PFSK-1 (cell line): ENCODE measurements at regions not wholly inside any gene's neighbourhood (a gene's known extent, or its start where the extent isn't known, plus 50 kb on each side); places are given as distances from the start of the nearest gene placed in this dataset.

Experiments used
- FOXP2 ChIP-seq: optimal IDR thresholded peaks from 2 replicates; pipeline ENCODE3; 2011; ENCODE audit warnings: borderline replicate concordance, control low read depth, inconsistent platforms; ENCODE audit not compliant: insufficient read depth; ENCODE audit errors: extremely low read length, extremely low read depth
- POLR2AphosphoS5 ChIP-seq: IDR thresholded peaks from 2 replicates; pipeline ENCODE4 v1.6.1; 2012; ENCODE audit warnings: low read depth, mild to moderate bottlenecking, control low read depth, low read length, moderate library complexity
- SIN3A ChIP-seq: IDR thresholded peaks from 2 replicates; pipeline ENCODE4 v1.6.1; 2012; ENCODE audit warnings: mild to moderate bottlenecking, low read length, moderate library complexity, borderline replicate concordance; ENCODE audit not compliant: insufficient read depth
- TAF1 ChIP-seq: IDR thresholded peaks from 2 replicates; pipeline ENCODE4 v1.6.1; 2012; ENCODE audit warnings: low read length, control low read depth, borderline replicate concordance; ENCODE audit not compliant: insufficient read depth
- TF ChIP-seq, protein P1 (sequence below), 2 experiments: IDR thresholded peaks; 2 replicates each; pipeline versions ENCODE4 v1.6.1 to v1.8.0; 2011 to 2012; ENCODE audit warnings: low read depth in 2 of 2, low read length in 2 of 2, control low read depth in 1 of 2, inconsistent platforms in 1 of 2, mild to moderate bottlenecking in 1 of 2, moderate library complexity in 1 of 2; ENCODE audit not compliant: insufficient read depth in 1 of 2

DNA sequence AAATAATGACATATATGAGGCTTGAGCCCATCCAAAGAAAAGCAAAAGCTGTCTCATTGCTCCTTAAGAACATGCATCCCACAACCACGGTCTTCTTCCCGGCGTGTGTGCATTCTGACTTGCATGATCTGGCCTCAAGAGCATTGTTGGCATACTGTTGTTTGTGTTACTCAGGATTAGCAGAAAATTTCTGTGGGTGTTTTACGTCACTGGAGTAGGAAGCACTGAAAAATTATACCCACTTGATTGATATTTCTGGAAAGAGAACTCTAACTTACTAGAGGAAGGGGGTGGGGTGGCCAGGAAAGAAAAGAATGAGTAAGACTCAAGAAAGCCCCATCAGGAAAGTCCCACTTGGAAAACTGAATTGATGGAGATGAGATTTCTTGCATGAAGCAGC is 326.2 kb upstream of the PRDM1 start:
- TF ChIP-seq FOXP2 (no peak), POLR2AphosphoS5 (no peak), SIN3A (no peak), TAF1 (no peak)
- TF ChIP-seq, protein P1, sequence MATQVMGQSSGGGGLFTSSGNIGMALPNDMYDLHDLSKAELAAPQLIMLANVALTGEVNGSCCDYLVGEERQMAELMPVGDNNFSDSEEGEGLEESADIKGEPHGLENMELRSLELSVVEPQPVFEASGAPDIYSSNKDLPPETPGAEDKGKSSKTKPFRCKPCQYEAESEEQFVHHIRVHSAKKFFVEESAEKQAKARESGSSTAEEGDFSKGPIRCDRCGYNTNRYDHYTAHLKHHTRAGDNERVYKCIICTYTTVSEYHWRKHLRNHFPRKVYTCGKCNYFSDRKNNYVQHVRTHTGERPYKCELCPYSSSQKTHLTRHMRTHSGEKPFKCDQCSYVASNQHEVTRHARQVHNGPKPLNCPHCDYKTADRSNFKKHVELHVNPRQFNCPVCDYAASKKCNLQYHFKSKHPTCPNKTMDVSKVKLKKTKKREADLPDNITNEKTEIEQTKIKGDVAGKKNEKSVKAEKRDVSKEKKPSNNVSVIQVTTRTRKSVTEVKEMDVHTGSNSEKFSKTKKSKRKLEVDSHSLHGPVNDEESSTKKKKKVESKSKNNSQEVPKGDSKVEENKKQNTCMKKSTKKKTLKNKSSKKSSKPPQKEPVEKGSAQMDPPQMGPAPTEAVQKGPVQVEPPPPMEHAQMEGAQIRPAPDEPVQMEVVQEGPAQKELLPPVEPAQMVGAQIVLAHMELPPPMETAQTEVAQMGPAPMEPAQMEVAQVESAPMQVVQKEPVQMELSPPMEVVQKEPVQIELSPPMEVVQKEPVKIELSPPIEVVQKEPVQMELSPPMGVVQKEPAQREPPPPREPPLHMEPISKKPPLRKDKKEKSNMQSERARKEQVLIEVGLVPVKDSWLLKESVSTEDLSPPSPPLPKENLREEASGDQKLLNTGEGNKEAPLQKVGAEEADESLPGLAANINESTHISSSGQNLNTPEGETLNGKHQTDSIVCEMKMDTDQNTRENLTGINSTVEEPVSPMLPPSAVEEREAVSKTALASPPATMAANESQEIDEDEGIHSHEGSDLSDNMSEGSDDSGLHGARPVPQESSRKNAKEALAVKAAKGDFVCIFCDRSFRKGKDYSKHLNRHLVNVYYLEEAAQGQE (IDR thresholded peaks at IDR 0.05; ENCODE audit: insufficient read depth in 1 of 2, low read depth in 2 of 2, low read length in 2 of 2) = no peak

DNA sequence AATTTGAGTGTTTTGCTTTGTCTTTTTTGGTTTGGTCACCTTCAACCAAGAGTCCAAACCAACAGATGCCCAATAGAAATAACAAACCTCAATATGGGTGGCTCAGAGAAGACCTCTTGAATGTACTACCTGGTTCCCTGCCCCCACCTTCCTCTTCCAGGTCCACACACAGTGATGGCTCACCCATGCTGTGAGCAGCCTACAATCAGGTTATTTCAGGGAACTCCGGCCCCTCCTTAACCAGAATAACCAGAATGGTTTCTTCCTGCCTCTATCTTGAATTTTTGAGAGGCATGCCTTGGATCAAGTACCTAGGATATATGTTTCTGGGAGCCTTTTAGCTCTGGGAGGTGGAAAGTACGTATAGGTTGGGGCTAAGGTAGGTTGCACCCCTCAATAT is 327.1 kb upstream of the PRDM1 start:
- TF ChIP-seq SIN3A (no peak), TAF1 (no peak), POLR2AphosphoS5 (no peak), FOXP2 (no peak)
- TF ChIP-seq, protein P1 (IDR thresholded peaks at IDR 0.05; ENCODE audit: insufficient read depth in 1 of 2, low read depth in 2 of 2, low read length in 2 of 2) = no peak

DNA sequence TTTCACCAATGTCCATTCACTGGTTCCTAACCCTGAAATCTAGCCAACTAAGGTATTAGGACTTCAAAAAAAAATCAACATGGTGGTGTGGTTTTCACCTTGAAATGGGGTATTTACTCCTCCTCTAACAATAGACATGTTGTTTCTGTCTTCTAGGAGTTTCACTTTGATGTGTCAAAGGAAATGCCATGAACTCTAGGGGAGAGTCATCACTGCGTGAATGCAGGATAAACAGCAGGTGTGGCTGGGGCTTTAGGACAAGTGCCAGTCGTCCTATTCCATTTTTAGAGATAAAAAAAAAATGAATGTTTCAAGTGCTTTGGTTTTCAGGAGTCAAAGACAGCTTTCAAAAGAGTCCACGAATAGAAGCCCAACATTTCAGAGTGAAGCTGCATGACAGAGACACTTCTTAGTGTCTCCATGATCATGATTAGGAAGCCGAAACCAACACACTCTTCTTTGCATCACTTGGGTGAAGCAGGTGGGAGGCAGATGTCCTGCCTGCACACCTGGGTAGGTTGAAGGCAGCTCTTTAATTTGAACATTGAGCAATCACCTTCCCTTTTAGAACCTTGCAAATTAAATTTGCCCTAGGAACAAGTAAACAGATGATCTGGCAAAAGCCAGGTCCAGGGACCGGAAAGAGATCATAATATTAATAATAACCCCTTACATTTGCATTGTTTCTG is 328.5 kb upstream of the PRDM1 start:
- TF ChIP-seq FOXP2 (no peak), TAF1 (no peak), SIN3A (no peak), POLR2AphosphoS5 (no peak)
- TF ChIP-seq, protein P1 (IDR thresholded peaks at IDR 0.05; ENCODE audit: insufficient read depth in 1 of 2, low read depth in 2 of 2, low read length in 2 of 2) = no peak

DNA sequence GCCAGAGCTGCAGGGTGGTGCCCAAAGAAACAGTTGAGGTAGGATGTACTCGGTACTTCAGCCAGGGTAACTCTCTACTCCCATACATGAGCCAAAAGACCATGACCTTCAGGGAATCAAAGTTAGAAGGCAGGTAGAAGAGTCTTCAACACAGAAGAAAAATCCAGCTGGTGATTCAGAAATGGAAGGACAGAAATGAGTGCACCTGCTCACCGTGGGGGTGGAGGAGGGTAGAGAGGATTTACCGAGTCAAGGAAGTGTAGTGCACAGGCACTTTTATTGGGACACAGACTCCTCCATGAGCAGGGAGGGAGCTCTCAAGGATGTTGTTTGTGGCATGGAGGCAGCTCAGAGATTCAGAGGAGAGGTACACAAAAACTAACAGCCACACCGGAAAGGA is 330.3 kb upstream of the PRDM1 start:
- TF ChIP-seq SIN3A (no peak), POLR2AphosphoS5 (no peak), TAF1 (no peak), FOXP2 (no peak)
- TF ChIP-seq, protein P1 (IDR thresholded peaks at IDR 0.05; ENCODE audit: insufficient read depth in 1 of 2, low read depth in 2 of 2, low read length in 2 of 2) = no peak

DNA sequence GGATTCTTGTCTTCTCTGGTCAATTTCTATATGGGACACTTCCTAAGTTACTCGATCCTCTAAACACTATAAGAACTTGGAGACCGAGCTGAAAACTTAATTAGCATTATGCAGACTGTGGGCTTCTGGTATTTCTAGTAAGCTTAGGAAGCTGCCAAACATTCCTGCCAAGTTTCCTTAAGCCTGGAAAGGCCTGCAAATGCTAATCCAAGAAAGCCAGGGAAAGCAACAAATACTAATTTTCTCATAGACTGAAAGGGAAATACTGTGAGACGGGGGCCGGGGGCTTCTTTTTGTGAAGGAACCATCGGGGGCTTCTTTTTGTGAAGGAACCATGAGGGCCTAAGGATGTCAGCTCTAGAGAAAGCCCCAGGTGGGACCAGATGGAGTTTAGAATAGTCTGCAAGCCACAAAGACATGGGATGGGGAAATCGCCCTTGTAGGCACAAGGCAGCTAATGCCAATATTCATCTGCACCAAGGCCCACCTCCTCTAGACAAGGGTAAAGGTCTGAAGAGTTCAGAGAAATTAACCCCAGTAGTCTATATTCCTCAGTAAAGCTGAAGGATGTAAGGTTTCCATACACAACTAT is 332.4 kb upstream of the PRDM1 start:
- TF ChIP-seq TAF1 (no peak), SIN3A (no peak), FOXP2 (no peak), POLR2AphosphoS5 (no peak)
- TF ChIP-seq, protein P1 (IDR thresholded peaks at IDR 0.05; ENCODE audit: insufficient read depth in 1 of 2, low read depth in 2 of 2, low read length in 2 of 2) = no peak
